Left lung (tissue), 4 donors: ENCODE measurements at regions not wholly inside any gene's neighbourhood (a gene's known extent, or its start where the extent isn't known, plus 50 kb on each side); places are given as distances from the start of the nearest gene placed in this dataset.
"Not testable (repeated sequence)": the region's sequence is repeated elsewhere in the genome, so short reads cannot be mapped to it uniquely, and the experiment has no call there.

ENCODE experiments used
- ATAC-seq: fragments of 200-7000 bp; cut with Tn5 transposase; one replicate; pipeline ENCODE4 v1.9.1; 2020; ENCODE audit warnings: moderate library complexity
- DNase-seq, 4 donors: peaks; one replicate each; pipeline ENCODE4 v3.0.0-alpha.2; 2013 to 2020
- H3K27ac ChIP-seq, 2 donors: fragments of 200-600 bp; sonication (generic) in 1 of 2; one replicate each; pipeline versions ENCODE4 v1.5.0 to v1.8.0; 2020 to 2021
- H3K27me3 ChIP-seq, 2 donors: fragments of 200-600 bp; sonication (generic) in 1 of 2; one replicate each; pipeline versions ENCODE4 v1.5.0 to v1.8.0; 2020 to 2021
- H3K36me3 ChIP-seq, 2 donors: fragments of 200-600 bp; sonication (generic) in 1 of 2; one replicate each; pipeline versions ENCODE4 v1.5.0 to v1.8.0; 2020 to 2021
- H3K4me1 ChIP-seq, 2 donors: fragments of 200-600 bp; one replicate each; pipeline ENCODE4 v1.8.0; 2021
- H3K4me3 ChIP-seq, 2 donors: fragments of 200-600 bp; sonication (generic) in 1 of 2; one replicate each; pipeline versions ENCODE4 v1.5.0 to v1.8.0; 2020 to 2021; ENCODE audit warnings: mild to moderate bottlenecking in 1 of 2
- H3K9me3 ChIP-seq, 2 donors: fragments of 200-600 bp; sonication (generic) in 1 of 2; one replicate each; pipeline versions ENCODE4 v1.5.0 to v1.8.0; 2020 to 2021
- intact Hi-C, 2 donors: fragments of 100-400 bp; cut with DNase I; formaldehyde crosslinking; loops; one replicate each; pipeline versions ENCODE4 v1.11.2 to v1.14.2; 2022
- TF ChIP-seq, protein P1 (sequence below), 2 donors: fragments of 200-600 bp; sonication (generic) in 1 of 2; IDR thresholded peaks; one replicate each; pipeline versions ENCODE4 v1.5.0 to v1.8.0; 2021; ENCODE audit warnings: antibody characterized with exemption in 2 of 2
- donor health status: DM: no; HTN: yes; CAD: no.
- donor health status: DM: no; HTN: no; CAD: no.

DNA sequence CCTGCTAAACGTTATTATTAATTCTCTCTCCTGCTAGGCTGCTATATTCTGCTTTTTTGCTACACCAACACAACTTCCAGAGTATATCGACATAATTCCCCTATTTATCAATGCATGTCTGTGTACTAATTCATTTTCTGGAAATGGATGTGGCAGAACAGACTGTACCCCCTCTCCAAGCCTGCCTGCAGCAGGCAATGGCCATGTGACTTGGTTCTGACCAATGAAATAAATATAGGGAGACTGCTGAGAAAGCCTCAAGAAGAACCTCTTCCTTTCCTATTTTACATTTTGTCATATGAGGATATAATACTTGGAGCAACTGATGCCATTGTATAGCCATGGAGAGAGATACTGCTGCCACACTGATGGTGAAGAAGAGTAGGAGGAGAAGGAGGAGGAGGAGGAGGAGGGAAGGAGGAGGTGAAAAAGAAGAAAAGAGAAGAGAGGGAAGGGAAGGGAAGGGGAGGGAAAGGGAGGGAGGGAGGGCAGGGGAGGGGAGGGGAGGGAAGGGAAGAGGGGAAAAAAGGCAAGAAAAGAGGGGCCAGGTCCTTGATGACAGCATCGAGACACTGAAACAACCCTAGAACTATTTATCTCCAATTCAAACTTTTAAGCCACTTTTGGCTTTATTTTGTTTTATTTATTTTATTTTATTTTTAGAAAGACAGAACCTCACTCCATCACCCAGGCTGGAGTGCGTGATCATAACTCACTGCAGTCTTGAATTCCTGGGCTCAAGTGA lies 57.0 kb upstream of the SPP1 start:
- no peaks in the 10 kb centered on the region for H3K36me3 ChIP-seq

DNA sequence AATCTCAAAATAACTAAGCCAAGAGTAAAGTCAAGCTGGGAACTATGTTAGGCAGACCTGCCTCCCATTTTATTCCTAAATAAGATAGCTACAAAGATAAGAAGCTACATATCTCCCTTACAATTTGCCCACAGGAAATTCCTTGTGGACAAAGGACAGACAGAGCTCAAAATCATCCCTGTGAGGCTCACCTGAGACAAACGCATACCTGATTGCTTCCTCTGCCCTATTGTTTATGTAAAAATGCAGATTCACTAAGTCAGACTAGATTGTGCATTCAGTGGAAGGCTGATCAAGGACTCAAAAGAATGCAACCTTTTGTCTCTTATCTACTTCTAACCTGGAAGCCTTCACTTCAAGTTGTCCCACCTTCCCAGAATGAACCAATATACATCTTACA lies 56.2 kb upstream of the SPP1 start:
- H3K36me3 ChIP-seq, intact Hi-C loops, ATAC-seq, H3K9me3 ChIP-seq, H3K27me3 ChIP-seq, DNase-seq, H3K27ac ChIP-seq, H3K4me3 ChIP-seq, H3K4me1 ChIP-seq: not testable (repeated sequence)

More for the DNA sequence above, 57.0 kb upstream of the SPP1 start:
- ATAC-seq (no peak), DNase-seq (no peak)
- H3K27ac ChIP-seq = no peak overlapping the region
- no peaks in the 10 kb centered on the region for H3K9me3 ChIP-seq
- no peaks in the 10 kb centered on the region for H3K27me3 ChIP-seq
- H3K4me3 ChIP-seq = no peak overlapping the region
- intact Hi-C loops = no loop called here
- H3K4me1 ChIP-seq = no peaks in the 10 kb centered on the region
- TF ChIP-seq, protein P1, sequence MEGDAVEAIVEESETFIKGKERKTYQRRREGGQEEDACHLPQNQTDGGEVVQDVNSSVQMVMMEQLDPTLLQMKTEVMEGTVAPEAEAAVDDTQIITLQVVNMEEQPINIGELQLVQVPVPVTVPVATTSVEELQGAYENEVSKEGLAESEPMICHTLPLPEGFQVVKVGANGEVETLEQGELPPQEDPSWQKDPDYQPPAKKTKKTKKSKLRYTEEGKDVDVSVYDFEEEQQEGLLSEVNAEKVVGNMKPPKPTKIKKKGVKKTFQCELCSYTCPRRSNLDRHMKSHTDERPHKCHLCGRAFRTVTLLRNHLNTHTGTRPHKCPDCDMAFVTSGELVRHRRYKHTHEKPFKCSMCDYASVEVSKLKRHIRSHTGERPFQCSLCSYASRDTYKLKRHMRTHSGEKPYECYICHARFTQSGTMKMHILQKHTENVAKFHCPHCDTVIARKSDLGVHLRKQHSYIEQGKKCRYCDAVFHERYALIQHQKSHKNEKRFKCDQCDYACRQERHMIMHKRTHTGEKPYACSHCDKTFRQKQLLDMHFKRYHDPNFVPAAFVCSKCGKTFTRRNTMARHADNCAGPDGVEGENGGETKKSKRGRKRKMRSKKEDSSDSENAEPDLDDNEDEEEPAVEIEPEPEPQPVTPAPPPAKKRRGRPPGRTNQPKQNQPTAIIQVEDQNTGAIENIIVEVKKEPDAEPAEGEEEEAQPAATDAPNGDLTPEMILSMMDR (IDR thresholded peaks at IDR 0.05) = no peak

DNA sequence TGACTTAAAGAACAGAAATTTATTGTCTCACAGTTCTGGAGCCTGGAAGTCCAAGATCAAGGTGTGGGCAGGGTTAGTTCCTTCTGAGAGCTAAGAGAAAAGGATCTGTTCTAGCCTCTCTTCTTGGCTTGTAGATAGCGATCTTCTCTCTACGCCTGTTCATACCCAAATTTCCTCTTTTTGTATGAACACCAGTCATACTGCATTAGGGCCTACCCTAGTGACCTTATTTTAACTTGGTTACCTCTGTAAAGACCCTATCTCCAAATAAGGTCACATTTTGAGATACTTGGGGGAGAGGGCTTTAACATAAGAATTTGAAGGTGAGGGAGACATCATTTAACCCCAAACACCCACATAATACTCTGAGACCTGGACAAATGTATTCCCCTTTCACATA lies 55.6 kb upstream of the SPP1 start:
- no peaks in the 10 kb centered on the region for H3K9me3 ChIP-seq
- ATAC-seq (no peak), DNase-seq (no peak)
- H3K36me3 ChIP-seq = no peaks in the 10 kb centered on the region
- TF ChIP-seq, protein P1 (IDR thresholded peaks at IDR 0.05) = no peak
- no peaks in the 10 kb centered on the region for H3K4me1 ChIP-seq
- no peaks in the 10 kb centered on the region for H3K27me3 ChIP-seq
- intact Hi-C loops = no loop called here
- no peak overlapping the region for H3K27ac ChIP-seq
- no peak overlapping the region for H3K4me3 ChIP-seq

DNA sequence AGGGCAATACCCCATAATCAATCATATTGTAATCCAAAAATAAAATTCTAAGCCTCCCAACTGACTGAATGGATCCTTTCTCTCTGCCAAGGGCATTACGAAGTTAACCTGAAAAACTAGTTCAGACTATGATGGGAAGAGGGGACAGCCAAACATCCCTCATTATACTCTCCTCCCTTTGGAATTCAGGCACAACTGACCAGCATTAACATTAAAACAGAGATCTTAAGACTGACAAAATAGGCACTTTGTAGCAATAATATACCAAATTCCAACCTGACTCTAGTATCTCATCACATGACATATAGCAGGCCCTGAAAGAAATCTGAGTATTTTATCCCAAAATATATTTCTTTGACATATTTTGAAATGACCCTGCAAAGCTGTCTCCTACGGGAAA lies 55.0 kb upstream of the SPP1 start:
- no peaks in the 10 kb centered on the region for H3K36me3 ChIP-seq
- no peaks in the 10 kb centered on the region for H3K27me3 ChIP-seq
- no peak overlapping the region for H3K4me3 ChIP-seq
- no peak overlapping the region for H3K27ac ChIP-seq
- no peaks in the 10 kb centered on the region for H3K9me3 ChIP-seq
- TF ChIP-seq, protein P1 (IDR thresholded peaks at IDR 0.05) = no peak
- no peaks in the 10 kb centered on the region for H3K4me1 ChIP-seq
- intact Hi-C loops = no loop called here
- ATAC-seq = no peak
- no peak for DNase-seq

DNA sequence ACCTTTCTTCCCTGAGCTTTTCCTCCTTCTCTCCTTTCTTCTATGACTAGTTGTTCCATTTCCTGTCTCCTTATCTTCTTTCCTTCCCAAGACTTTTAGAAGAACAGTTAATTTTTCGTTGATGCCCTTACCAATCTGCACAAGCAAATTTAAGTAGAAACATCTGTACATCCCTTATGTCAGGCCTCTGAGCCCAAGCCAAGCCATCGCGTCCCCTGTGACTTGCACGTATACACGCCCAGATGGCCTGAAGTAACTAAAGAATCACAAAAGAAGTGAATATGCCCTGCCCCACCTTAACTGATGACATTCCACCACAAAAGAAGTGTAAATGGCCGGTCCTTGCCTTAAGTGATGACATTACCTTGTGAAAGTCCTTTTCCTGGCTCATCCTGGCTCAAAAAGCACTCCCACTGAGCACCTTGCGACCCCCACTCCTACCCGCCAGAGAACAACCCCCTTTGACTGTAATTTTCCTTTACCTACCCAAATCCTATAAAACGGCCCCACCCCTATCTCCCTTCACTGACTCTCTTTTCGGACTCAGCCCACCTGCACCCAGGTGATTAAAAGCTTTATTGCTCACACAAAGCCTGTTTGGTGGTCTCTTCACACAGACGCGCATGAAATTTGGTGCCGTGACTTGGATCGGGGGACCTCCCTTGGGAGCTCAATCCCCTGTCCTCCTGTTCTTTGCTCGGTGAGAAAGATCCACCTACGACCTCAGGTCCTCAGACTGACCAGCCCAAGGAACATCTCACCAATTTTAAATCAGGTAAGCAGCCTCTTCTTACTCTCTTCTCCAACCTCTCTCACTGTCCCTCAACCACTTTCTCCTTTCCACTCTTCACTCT lies 53.7 kb upstream of the SPP1 start:
- H3K4me3 ChIP-seq, H3K36me3 ChIP-seq, ATAC-seq, intact Hi-C loops, H3K27ac ChIP-seq, DNase-seq, H3K9me3 ChIP-seq, H3K4me1 ChIP-seq, H3K27me3 ChIP-seq: not testable (repeated sequence)

DNA sequence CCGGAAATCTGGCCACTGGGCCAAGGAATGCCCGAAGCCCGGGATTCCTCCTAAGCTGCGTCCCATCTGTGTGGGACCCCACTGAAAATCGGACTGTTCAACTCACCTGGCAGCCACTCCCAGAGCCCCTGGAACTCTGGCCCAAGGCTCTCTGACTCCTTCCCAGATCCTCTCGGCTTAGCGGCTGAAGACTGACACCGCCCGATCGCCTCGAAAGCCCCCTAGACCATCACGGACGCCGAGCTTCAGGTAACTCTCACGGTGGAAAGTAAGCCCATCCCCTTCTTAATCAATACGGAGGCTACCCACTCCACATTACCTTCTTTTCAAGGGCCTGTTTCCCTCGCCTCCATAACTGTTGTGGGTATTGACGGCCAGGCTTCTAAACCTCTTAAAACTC lies 51.4 kb upstream of the SPP1 start:
- H3K9me3 ChIP-seq, intact Hi-C loops, H3K4me1 ChIP-seq, H3K27ac ChIP-seq, H3K27me3 ChIP-seq, DNase-seq, H3K4me3 ChIP-seq, H3K36me3 ChIP-seq, ATAC-seq: not testable (repeated sequence)
